GM21381 (cell line): ENCODE measurements at regions not wholly inside any gene's neighbourhood (a gene's known extent, or its start where the extent isn't known, plus 50 kb on each side); places are given as distances from the start of the nearest gene placed in this dataset.
"Not testable (repeated sequence)": the region's sequence is repeated elsewhere in the genome, so short reads cannot be mapped to it uniquely, and the experiment has no call there.

Experiments
- ATAC-seq: cut with Tn5 transposase; IDR thresholded peaks from one replicate; pipeline ENCODE4 v1.9.1; 2021; ENCODE audit warnings: mild to moderate bottlenecking, moderate library complexity; ENCODE audit not compliant: unreplicated experiment

- ATAC-seq, result no peak
Observed at GRCh38 chr15:81908111-81908510, 137.7 kb downstream of the MEX3B start.

GRCh38 chr15:81907521-81907920, 138.3 kb downstream of the MEX3B start:
- no peak for ATAC-seq

- ATAC-seq, result no peak
Observed at GRCh38 chr15:81905889-81906288, 139.9 kb downstream of the MEX3B start.

GRCh38 chr15:81901319-81901718, 144.5 kb downstream of the MEX3B start:
- no peak for ATAC-seq

DNA sequence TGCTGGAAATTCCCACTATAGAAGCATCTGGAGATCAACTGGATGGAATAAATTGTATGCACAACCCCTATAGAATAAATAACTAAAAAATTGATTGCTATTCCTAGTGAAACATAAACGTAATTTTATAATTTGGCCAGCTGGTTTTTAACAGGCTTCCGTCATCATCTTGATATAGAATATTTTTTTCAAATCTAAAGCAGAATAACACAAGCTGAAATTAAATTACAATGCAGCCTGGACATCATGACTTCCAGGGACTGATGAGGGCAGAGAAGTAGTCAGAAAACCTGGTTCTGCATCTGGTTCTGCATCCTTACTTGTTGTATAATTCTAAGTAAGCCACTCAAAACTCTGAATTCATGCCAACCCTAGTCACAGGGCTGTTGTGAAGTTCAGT, 146.1 kb downstream of the MEX3B start:
- ATAC-seq, result no peak

- no peak for ATAC-seq
Observed at GRCh38 chr15:81899024-81899423, 146.8 kb downstream of the MEX3B start.

DNA sequence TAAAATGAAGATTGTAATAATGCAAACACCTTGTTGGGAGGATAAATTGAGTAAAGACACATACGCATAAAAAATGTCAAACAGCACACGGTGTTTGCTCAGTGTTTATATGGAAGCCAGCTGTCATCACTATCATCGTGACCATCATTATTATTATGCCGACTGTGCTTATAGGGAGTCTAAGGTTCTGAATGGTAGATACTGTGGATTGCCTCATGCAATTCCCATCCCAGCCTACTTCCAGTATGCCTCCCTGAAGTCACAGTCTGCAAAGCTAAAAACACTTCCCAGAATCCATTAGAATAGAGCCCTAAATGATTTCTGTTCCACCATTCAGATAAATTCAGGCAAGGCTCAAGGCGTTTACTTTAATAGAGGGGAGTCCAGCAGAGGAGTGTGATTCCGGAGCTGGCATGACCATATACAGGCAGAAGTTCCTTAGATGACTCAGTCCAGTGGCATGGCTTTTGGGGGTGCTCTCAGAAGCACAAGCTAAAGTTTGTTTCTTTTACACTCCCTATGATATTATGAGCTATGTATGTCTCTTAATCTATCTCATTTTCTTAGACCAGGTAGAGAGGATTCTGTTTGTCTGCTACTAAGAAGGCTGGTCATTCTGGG, 148.7 kb downstream of the MEX3B start:
- no peak for ATAC-seq

- ATAC-seq, result no peak
Observed at GRCh38 chr15:81896356-81896755, 149.5 kb downstream of the MEX3B start.

- ATAC-seq, result no peak
Observed at GRCh38 chr15:81895723-81896122, 150.1 kb downstream of the MEX3B start.

- no peak for ATAC-seq
Observed at GRCh38 chr15:81894061-81894460, 151.8 kb downstream of the MEX3B start.

GRCh38 chr15:81893182-81893835, 152.5 kb downstream of the MEX3B start:
- no peak for ATAC-seq

GRCh38 chr15:81890496-81890895, 155.3 kb downstream of the MEX3B start:
- no peak for ATAC-seq

DNA sequence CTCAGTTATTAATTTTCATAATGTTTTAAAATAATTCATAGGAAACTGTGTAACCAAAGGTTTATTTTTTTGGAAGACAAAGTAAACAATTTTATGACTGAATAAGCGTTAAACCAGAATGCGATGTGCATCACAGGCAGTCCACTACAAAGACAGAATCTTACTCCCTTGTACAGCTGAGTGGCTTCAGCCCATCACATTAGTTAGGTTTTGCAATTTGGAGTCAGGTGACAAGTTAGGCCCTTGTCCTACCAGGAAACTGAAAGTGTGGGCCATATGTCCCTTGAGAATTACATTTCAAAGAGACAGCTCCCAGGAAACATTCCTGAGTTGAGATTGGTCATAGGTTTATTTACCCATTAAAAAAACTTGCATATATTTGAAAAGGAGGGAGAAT, 156.3 kb downstream of the MEX3B start:
- no peak for ATAC-seq

GRCh38 chr15:81888748-81889484, 156.9 kb downstream of the MEX3B start:
- ATAC-seq, result no peak

- no peak for ATAC-seq
Observed at GRCh38 chr15:81887912-81888311, 157.9 kb downstream of the MEX3B start.

- not testable (repeated sequence) for ATAC-seq
Observed at GRCh38 chr15:81887188-81887587, 158.6 kb downstream of the MEX3B start.

- ATAC-seq, result no peak
Observed at GRCh38 chr15:81886591-81886990, 159.2 kb downstream of the MEX3B start.

- no peak for ATAC-seq
Observed at GRCh38 chr15:81886080-81886479, 159.7 kb downstream of the MEX3B start.

GRCh38 chr15:81885135-81885534, 160.7 kb downstream of the MEX3B start:
- ATAC-seq, result no peak

GRCh38 chr15:81882504-81882903, 163.3 kb downstream of the MEX3B start:
- ATAC-seq, result no peak

DNA sequence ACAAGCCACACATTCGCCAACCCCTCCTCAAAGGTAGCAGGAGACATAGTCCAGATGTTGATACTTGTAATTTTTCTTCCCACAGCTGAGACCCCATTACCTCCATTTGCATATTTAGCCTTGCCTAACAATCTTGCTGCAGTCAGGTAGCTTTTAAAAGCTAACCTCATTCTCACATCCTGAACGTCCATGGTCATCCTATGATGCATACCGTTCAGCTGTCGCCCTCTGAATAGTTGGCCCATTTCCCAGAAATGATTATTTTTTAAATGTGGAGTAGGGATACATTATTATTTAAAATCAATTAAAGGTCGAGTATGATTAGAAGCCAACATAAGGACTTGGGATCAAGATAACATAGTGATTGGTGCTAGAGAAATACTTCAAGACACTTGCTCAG, 165.0 kb downstream of the MEX3B start:
- no peak for ATAC-seq

GRCh38 chr15:81880314-81880713, 165.5 kb downstream of the MEX3B start:
- no peak for ATAC-seq
